Endothelial cell of umbilical vein (primary cell): ENCODE measurements at regions not wholly inside any gene's neighbourhood (a gene's known extent, or its start where the extent isn't known, plus 50 kb on each side); places are given as distances from the start of the nearest gene placed in this dataset.

Experiments
- BruUV-seq: library from RNA; stranded (reverse); fragments of 400-500 nt; replicated peaks from 2 replicates; lab custom pipeline; 2021; lab: Mats Ljungman, UMichigan
- CTCF ChIA-PET: fragments of 300-600, 350-600 bp; sonication (Branson Sonifier 250); formaldehyde crosslinking; loops from one replicate; lab custom pipeline; 2021; ENCODE audit warnings: antibody characterized with exemption, inconsistent platforms; lab: Charles Lee
- POLR2A ChIA-PET: fragments of 300-600, 350-600 bp; sonication (Branson Sonifier 250); formaldehyde crosslinking; loops from one replicate; lab custom pipeline; 2021; ENCODE audit warnings: antibody characterized with exemption, inconsistent platforms; lab: Charles Lee
- DNase-seq: peaks from one replicate; pipeline ENCODE4 v3.0.0-alpha.2; 2011; ENCODE audit warnings: low read depth, low spot score
- FAIRE-seq: peaks from 2 replicates; lab custom pipeline; 2011; peaks lifted over from hg19 to GRCh38; lab: Jason Lieb, UNC
- H2AFZ ChIP-seq: 2 replicates; pipeline ENCODE4 v1.6.0; 2012; ENCODE audit warnings: low read depth, low read length, control low read depth, inconsistent platforms
- H3K27ac ChIP-seq: 2 replicates; pipeline ENCODE4 v1.5.1; 2011; ENCODE audit warnings: low read depth, mild to moderate bottlenecking, control low read depth, low read length, moderate library complexity; ENCODE audit not compliant: insufficient read depth
- H3K27me3 ChIP-seq, 2 experiments: 2 replicates each; pipeline versions ENCODE4 v1.6.0 to v1.6.1; 2011; ENCODE audit warnings: low read length in 2 of 2, mixed read lengths in 1 of 2; ENCODE audit not compliant: control insufficient read depth in 2 of 2, insufficient read depth in 2 of 2
- H3K36me3 ChIP-seq, 2 experiments: 2 replicates in 1 of 2; 3 replicates in 1 of 2; pipeline ENCODE4 v1.5.1; 2011; ENCODE audit warnings: low read length in 2 of 2, mild to moderate bottlenecking in 1 of 2, moderate library complexity in 1 of 2; ENCODE audit not compliant: control insufficient read depth in 2 of 2, insufficient read depth in 2 of 2; ENCODE audit errors: extremely low read depth in 1 of 2
- H3K4me1 ChIP-seq: 3 replicates; pipeline ENCODE4 v1.5.1; 2011; ENCODE audit warnings: mild to moderate bottlenecking, low read length; ENCODE audit not compliant: control insufficient read depth, insufficient read depth; ENCODE audit errors: extremely low read depth
- H3K4me2 ChIP-seq: 2 replicates; pipeline ENCODE4 v1.6.1; 2011; ENCODE audit warnings: low read length, control low read depth, mixed read lengths; ENCODE audit not compliant: insufficient read depth
- H3K4me3 ChIP-seq, 3 experiments: fragments of 200-600 bp in 1 of 3; sonication (generic), shearing (Covaris generic) in 1 of 3; replicated peaks in 1 of 3; 2 replicates each; pipeline ENCODE4 v1.5.1; 2011 to 2016; ENCODE audit warnings: control low read depth in 3 of 3, low read length in 3 of 3, mild to moderate bottlenecking in 2 of 3, inconsistent platforms in 1 of 3, low read depth in 1 of 3, moderate library complexity in 1 of 3; ENCODE audit not compliant: insufficient read depth in 1 of 3
- H3K79me2 ChIP-seq: 2 replicates; pipeline ENCODE4 v1.6.0; 2012; ENCODE audit warnings: low read length, inconsistent platforms; ENCODE audit not compliant: control insufficient read depth, insufficient read depth
- H3K9ac ChIP-seq: replicated peaks from 2 replicates; pipeline ENCODE3; 2011; ENCODE audit warnings: low read length, control low read depth; ENCODE audit not compliant: insufficient read depth; ENCODE audit errors: extremely low read depth
- H3K9me1 ChIP-seq: replicated peaks from 3 replicates; pipeline ENCODE4 v1.6.0; 2011; ENCODE audit warnings: mild to moderate bottlenecking, low read length; ENCODE audit not compliant: control insufficient read depth, insufficient read depth; ENCODE audit errors: extremely low read depth
- H3K9me3 ChIP-seq: replicated peaks from 2 replicates; pipeline ENCODE4 v1.5.1; 2012; ENCODE audit warnings: low read length, inconsistent platforms; ENCODE audit not compliant: control insufficient read depth, insufficient read depth
- H4K20me1 ChIP-seq: replicated peaks from 2 replicates; pipeline ENCODE3; 2011; ENCODE audit warnings: mild to moderate bottlenecking, low read length; ENCODE audit not compliant: control insufficient read depth, insufficient read depth; ENCODE audit errors: extremely low read depth
- EZH2 ChIP-seq: IDR thresholded peaks from 2 replicates; pipeline ENCODE4 v1.6.1; 2012; ENCODE audit warnings: borderline replicate concordance, low read depth, mild to moderate bottlenecking, moderate library complexity, low read length, inconsistent platforms; ENCODE audit not compliant: severe bottlenecking
- FOS ChIP-seq: IDR thresholded peaks from 2 replicates; pipeline ENCODE4 v1.6.1; 2011; ENCODE audit warnings: mild to moderate bottlenecking, low read length, moderate library complexity, borderline replicate concordance; ENCODE audit not compliant: insufficient read depth
- GATA2 ChIP-seq: IDR thresholded peaks from 2 replicates; pipeline ENCODE4 v1.7.0; 2011; ENCODE audit warnings: low read depth, mild to moderate bottlenecking, moderate library complexity, mixed read lengths, low read length; ENCODE audit not compliant: insufficient read length, insufficient read depth
- JUN ChIP-seq: IDR thresholded peaks from 2 replicates; pipeline ENCODE4 v1.6.1; 2011; ENCODE audit warnings: borderline replicate concordance, low read depth; ENCODE audit not compliant: insufficient read length, insufficient read depth
- MYC ChIP-seq: IDR thresholded peaks from one replicate; pipeline ENCODE4 v1.6.1; 2011; ENCODE audit warnings: mild to moderate bottlenecking, low read depth, low read length
- POLR2A ChIP-seq: IDR thresholded peaks from 2 replicates; pipeline ENCODE4 v1.6.1; 2012; ENCODE audit warnings: low read depth, mild to moderate bottlenecking, control low read depth, low read length
- POLR2AphosphoS5 ChIP-seq: IDR thresholded peaks from 2 replicates; pipeline ENCODE4 v1.6.1; 2012; ENCODE audit warnings: low read depth, mild to moderate bottlenecking, control low read depth, low read length, moderate library complexity; ENCODE audit not compliant: insufficient read depth
- dilution Hi-C: fragments of 300-500 bp; cut with MboI; formaldehyde crosslinking; loops from one replicate; pipeline ENCODE4 v1.15.0; 2019; ENCODE audit warnings: low sequenced_read_pairs; ENCODE audit not compliant: extremely low pct_ligation_motif_present
- intact Hi-C: fragments of 100-400 bp; cut with micrococcal nuclease; formaldehyde crosslinking; loops from one replicate; pipeline ENCODE4 v1.10.0; 2022
- TF ChIP-seq, protein P1 (sequence below), 2 donors: IDR thresholded peaks; 1 replicate in 1 of 2; 2 replicates in 1 of 2; pipeline ENCODE4 v1.5.1; 2011; ENCODE audit warnings: low read length in 2 of 2, mild to moderate bottlenecking in 2 of 2, moderate library complexity in 2 of 2, control low read depth in 1 of 2, inconsistent platforms in 1 of 2, low read depth in 1 of 2; ENCODE audit not compliant: insufficient read depth in 1 of 2; ENCODE audit errors: extremely low read depth in 1 of 2
- TF ChIP-seq, protein P2 (sequence below): IDR thresholded peaks from 2 replicates; pipeline ENCODE4 v1.6.1; 2011; ENCODE audit not compliant: insufficient read depth, insufficient read length

DNA sequence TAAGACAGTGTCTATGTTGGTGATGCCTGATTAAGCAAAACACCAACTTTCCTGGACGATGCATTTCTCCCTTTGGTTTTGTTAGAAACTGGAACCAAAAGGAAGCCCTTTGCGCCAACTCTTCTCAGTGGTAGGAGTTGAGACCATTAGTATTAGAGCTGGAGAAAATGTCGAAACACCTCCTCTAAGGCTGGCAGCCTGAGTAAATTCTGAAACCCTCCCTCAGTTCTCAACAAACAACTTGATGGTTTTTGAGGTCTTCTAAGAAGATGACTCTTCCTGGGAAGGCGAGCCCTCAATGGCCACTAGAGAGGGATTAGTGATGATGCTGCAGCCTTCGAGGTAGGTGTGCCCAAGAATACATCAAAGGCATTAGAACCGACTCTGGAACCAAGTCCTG lies 78.4 kb upstream of the CCN6 start:
- Histone ChIP-seq H3K27ac (no peak overlapping the region), H3K4me2 (no peak overlapping the region), H3K9me1 (no peaks in the 10 kb centered on the region), H3K79me2 (no peaks in the 10 kb centered on the region), H3K36me3 (no peaks in the 10 kb centered on the region), H3K9me3 (no peaks in the 10 kb centered on the region), H3K4me3 (no peak overlapping the region), H3K27me3 (no peaks in the 10 kb centered on the region), H2AFZ (no peak overlapping the region), H4K20me1 (no peaks in the 10 kb centered on the region), H3K9ac (no peak overlapping the region), H3K4me1 (peaks cover 24% of the 10 kb centered on the region)
- DNase-seq (no peak), FAIRE-seq (no peak)
- ChIA-PET CTCF (no interaction called here), POLR2A (no interaction called here)
- dilution Hi-C loops: no loop called here
- TF ChIP-seq POLR2AphosphoS5 (no peak), JUN (no peak), EZH2 (no peak), MYC (no peak), GATA2 (no peak), FOS (no peak), POLR2A (no peak)
- TF ChIP-seq, protein P1, sequence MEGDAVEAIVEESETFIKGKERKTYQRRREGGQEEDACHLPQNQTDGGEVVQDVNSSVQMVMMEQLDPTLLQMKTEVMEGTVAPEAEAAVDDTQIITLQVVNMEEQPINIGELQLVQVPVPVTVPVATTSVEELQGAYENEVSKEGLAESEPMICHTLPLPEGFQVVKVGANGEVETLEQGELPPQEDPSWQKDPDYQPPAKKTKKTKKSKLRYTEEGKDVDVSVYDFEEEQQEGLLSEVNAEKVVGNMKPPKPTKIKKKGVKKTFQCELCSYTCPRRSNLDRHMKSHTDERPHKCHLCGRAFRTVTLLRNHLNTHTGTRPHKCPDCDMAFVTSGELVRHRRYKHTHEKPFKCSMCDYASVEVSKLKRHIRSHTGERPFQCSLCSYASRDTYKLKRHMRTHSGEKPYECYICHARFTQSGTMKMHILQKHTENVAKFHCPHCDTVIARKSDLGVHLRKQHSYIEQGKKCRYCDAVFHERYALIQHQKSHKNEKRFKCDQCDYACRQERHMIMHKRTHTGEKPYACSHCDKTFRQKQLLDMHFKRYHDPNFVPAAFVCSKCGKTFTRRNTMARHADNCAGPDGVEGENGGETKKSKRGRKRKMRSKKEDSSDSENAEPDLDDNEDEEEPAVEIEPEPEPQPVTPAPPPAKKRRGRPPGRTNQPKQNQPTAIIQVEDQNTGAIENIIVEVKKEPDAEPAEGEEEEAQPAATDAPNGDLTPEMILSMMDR (IDR thresholded peaks at IDR 0.05; ENCODE audit: extremely low read depth in 1 of 2, insufficient read depth in 1 of 2, low read depth in 1 of 2, low read length in 2 of 2): no peak
- TF ChIP-seq, protein P2, sequence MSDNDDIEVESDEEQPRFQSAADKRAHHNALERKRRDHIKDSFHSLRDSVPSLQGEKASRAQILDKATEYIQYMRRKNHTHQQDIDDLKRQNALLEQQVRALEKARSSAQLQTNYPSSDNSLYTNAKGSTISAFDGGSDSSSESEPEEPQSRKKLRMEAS: no peak
- intact Hi-C loops: no loop called here
- BruUV-seq: no TSS peak
